Heart left ventricle (tissue), 13 donors: ENCODE measurements at regions not wholly inside any gene's neighbourhood (a gene's known extent, or its start where the extent isn't known, plus 50 kb on each side); places are given as distances from the start of the nearest gene placed in this dataset.

Experiments used
- CTCF ChIP-seq, 12 donors: fragments of 200-600 bp; sonication (generic) in 4 of 12; IDR thresholded peaks; one replicate each; pipeline versions ENCODE4 v1.5.0 to v1.8.0; 2018 to 2022; ENCODE audit warnings: antibody characterized with exemption in 12 of 12, mild to moderate bottlenecking in 5 of 12
- POLR2A ChIP-seq, 2 donors: fragments of 450-650 bp; IDR thresholded peaks; one replicate each; pipeline ENCODE4 v1.6.1; 2017; ENCODE audit warnings: antibody characterized with exemption in 2 of 2, mild to moderate bottlenecking in 2 of 2, moderate library complexity in 2 of 2
- donor health status: ischemic (EF 13 %, LVEDD 7.1; RV severe dilation, severe dysfunction).
- donor health status: DM: no; HTN: yes; CAD: no.
- donor health status: DM: no; HTN: no; CAD: no.
- donor health status: ischemic (EF 25% LVEDD 6.9; RV normal size, moderate dysfunction).
- donor health status: ischemic (EF 25% LVEDD 5.7; RV mildly dilated, moderate dysfunction).
- donor health status: ischemic (EF 35%, LVEDD 5.7; RV mildly dilated, moderate dysfunction).
- donor health status: nonischemic (EF 11% LVEDD 7.7; RV severe dilation, severe dysfunction).
- donor health status: DM: yes; HTN: yes; CAD: no.
- donor health status: PGD.
- donor health status: ischemic (EF 29% LVEDD 5.4; RV normal size, mild dysfunction).
- donor health status: nonischemic (EF 23%, LVEDD 6.1; RV moderate dilation, normal function).

GRCh38 chr4:127012549-127012948 is 620.2 kb upstream of the INTU start:
- TF ChIP-seq CTCF (IDR thresholded peaks at IDR 0.05) (no peak), POLR2A (IDR thresholded peaks at IDR 0.05) (no peak)
